GM12873 (cell line): ENCODE measurements at regions not wholly inside any gene's neighbourhood (a gene's known extent, or its start where the extent isn't known, plus 50 kb on each side); places are given as distances from the start of the nearest gene placed in this dataset.

Source experiments
- CTCF ChIP-seq: IDR thresholded peaks from 2 replicates; pipeline ENCODE4 v1.5.1; 2012; ENCODE audit warnings: low read depth, mild to moderate bottlenecking, moderate library complexity, low read length, control low read depth; ENCODE audit not compliant: insufficient read depth; ENCODE audit errors: missing control alignments

- TF ChIP-seq CTCF, result no peak
Observed at GRCh38 chr2:8567469-8568260, 114.2 kb upstream of the ID2 start.

DNA sequence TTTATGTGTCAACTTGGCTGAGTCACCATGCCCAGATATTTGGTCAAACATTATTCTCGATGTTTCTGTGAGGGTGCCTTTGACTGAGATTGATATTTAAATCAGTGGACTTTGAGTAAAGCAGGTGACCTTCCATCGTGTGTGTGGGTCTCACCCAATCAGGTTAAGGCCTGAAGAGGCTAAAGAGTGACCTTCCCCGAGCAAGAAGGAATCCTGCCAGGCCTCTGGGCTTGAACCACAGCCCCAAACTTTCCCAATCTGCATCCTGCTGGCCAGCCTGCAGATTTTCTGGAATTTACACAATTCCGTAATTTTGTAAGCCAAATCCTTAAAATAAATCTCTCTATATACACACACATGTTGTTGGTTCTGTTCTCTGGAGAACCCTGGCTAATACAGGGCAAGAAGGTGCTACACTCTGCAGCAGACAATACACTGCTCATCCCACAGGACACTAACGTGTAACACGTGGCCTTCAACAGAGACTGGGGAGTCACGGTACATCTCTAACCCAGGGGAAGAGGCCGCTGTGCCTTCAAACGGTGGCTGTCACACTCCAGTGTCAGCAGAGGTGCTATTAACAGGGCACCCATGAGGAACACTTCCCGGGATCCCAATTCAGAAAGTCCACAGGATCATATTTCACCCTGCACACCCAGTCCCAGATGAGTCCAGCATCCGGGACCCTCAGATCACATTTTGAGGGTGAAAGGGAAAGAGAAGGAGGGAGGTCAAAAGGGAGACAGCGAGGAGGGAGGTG is 113.1 kb upstream of the ID2 start:
- no peak for TF ChIP-seq CTCF

DNA sequence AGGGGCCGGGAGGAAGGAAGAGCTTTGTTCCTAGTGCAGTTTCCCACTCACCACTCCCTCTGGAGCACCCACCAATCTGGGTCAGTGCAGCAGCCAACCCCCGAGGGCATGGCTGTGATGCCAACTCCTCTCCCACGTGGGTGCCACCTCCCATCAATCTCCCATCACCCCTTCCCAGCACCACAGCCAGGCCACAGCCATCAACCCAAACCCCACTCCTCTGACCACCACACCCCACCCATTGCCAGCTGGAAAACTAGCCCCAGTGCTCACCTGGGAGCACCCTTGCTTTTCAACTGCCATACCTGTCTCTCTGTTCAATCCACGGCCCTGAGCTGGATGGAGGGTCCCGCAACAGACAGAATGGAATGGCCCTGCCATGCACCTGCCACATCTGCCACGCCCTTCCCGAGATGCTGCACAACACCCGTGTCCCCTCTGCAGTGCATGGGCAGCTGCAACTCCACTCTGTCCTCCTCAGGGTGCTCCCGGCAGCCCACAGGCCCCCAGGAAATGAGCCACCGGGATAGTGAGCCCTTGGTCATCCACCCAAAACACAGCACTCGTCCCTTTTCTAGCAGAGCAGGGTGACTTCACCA is 112.4 kb upstream of the ID2 start:
- no peak for TF ChIP-seq CTCF

DNA sequence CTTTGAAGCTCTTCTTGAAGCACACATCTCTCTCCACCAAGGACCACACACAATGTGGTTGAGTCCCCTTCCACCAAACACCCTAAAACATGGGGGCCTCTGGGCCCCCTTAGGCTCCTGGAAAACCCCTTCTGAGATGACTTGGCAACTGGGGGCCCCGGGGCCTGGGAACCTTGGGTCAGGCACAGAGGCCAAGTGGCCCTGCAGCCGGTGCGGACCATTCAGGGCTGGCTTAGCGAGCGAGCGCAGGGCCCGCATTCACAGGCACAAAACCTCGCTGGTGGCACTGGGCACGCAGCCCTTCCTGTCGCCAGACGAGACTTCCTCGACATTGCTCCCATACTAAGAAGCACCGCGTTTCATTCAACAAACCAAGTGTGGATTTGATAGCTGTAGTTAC is 111.2 kb upstream of the ID2 start:
- TF ChIP-seq CTCF, result no peak

DNA sequence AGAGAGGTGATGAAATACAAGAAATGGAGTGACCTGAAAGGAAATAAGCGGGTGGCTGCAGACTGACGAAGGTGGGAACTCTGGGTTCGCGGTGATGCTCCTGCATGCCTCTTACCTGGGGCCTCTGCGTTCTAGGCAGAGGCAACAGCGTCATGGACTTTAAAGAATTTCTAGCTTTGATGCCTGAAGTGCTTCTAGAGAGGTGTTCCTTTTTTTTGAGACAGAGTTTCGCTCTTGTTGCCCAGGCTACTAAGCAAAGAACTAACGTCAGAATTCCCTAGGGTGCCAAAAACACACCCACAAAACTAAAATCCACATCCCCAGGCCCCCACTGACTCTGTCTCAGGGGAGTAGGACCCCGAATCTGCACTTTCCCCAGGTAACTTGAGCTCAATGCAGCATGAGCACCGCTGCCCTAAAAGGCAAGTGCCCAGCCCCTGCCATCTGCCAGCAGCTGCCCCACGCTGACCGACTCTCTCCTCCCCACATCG is 110.5 kb upstream of the ID2 start:
- TF ChIP-seq CTCF, result no peak

DNA sequence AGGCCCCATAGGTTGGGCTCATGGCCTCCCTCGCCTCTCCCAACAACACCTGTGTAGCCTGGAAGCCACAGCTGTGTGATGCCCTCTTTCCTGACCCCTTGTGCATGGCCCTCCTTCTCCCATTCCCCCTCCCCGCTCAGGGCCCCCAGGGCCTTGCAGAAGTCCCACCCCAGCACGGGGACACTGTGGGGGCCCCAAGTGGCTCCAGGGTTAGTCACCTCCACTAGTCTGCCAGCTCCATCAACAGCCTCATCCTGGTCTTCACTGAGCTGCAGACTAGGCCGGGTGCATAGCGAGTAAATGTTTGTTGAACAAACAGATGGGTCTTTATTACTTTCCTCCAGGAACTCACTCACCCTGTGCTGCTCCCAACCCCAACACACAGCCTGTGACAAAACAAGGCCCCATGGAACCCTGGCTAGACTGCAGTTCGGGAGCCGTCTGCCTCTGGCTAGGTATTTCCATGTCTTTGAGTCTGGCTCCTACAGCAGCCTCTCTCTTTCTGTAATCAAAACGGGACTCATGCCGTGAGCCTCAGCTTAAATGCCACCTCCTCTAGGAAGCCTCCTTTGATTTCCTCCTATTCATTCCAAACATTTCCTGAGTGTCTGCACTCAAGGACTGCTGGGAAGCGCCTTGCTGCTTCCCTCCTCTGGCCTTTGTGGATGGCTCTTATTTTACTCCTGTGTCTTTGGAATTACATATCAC is 109.9 kb upstream of the ID2 start:
- TF ChIP-seq CTCF, result no peak
